ENCODE measurements at regions not wholly inside any gene's neighbourhood (a gene's known extent, or its start where the extent isn't known, plus 50 kb on each side); places are given as distances from the start of the nearest gene placed in this dataset.

GRCh38 chr5:130643321-130643720 lies 521.7 kb downstream of the HINT1 start:
- TF ChIP-seq CTCF (conservative IDR thresholded peaks at IDR 0.05): no peak
- Histone ChIP-seq H3K36me3 (ENCODE audit: control insufficient read depth, insufficient read depth, low read length) (no peaks in the 10 kb centered on the region), H3K4me3 (ENCODE audit: low read length) (no peak overlapping the region), H3K9me3 (ENCODE audit: control insufficient read depth, low read length) (peaks cover 8% of the 10 kb centered on the region), H3K9ac (ENCODE audit: extremely low read depth, low read length, poor library complexity, severe bottlenecking) (no peak overlapping the region), H3K4me1 (ENCODE audit: control insufficient read depth, insufficient read depth, low read length) (no peaks in the 10 kb centered on the region), H3K27me3 (ENCODE audit: control insufficient read depth, insufficient read depth, low read length, poor library complexity, severe bottlenecking) (no peaks in the 10 kb centered on the region), H3K27ac (ENCODE audit: low read depth, low read length) (no peak overlapping the region)
- H3K4me3 Mint-ChIP-seq: no peak overlapping the region
- H3K36me3 Mint-ChIP-seq (ENCODE audit: low read depth): no peaks in the 10 kb centered on the region
- peaks cover 32% of the 10 kb centered on the region for H3K9me3 Mint-ChIP-seq
- no peaks in the 10 kb centered on the region for H3K27me3 Mint-ChIP-seq (ENCODE audit: insufficient read depth)
- 90% methylated on average over 4 to 5 of the region's 5 CpGs for WGBS, 2 experiments (ENCODE audit: insufficient coverage in 1 of 2, insufficient read length in 1 of 2)
- DNase-seq: no peak
- H3K27ac Mint-ChIP-seq: no peak overlapping the region
- H3K4me1 Mint-ChIP-seq: no peaks in the 10 kb centered on the region

- Histone ChIP-seq H3K27me3 (ENCODE audit: control insufficient read depth, insufficient read depth, low read length, poor library complexity, severe bottlenecking) (no peaks in the 10 kb centered on the region), H3K4me1 (ENCODE audit: control insufficient read depth, insufficient read depth, low read length) (no peaks in the 10 kb centered on the region), H3K9me3 (ENCODE audit: control insufficient read depth, low read length) (peaks cover 8% of the 10 kb centered on the region), H3K36me3 (ENCODE audit: control insufficient read depth, insufficient read depth, low read length) (no peaks in the 10 kb centered on the region), H3K4me3 (ENCODE audit: low read length) (no peak overlapping the region), H3K27ac (ENCODE audit: low read depth, low read length) (no peak overlapping the region), H3K9ac (ENCODE audit: extremely low read depth, low read length, poor library complexity, severe bottlenecking) (no peak overlapping the region)
- no peak overlapping the region for H3K27ac Mint-ChIP-seq
- no peaks in the 10 kb centered on the region for H3K4me1 Mint-ChIP-seq
- H3K36me3 Mint-ChIP-seq (ENCODE audit: low read depth): no peaks in the 10 kb centered on the region
- H3K9me3 Mint-ChIP-seq: peaks cover 32% of the 10 kb centered on the region
- H3K4me3 Mint-ChIP-seq: no peak overlapping the region
- no peaks in the 10 kb centered on the region for H3K27me3 Mint-ChIP-seq (ENCODE audit: insufficient read depth)
- no peak for TF ChIP-seq CTCF (conservative IDR thresholded peaks at IDR 0.05)
- WGBS, 2 experiments (ENCODE audit: insufficient coverage in 1 of 2, insufficient read length in 1 of 2): 80 to 85% methylated on average over 2 of the region's 2 CpGs
- no peak for DNase-seq
Measured at GRCh38 chr5:130642461-130642860, 522.6 kb downstream of the HINT1 start.

- no peaks in the 10 kb centered on the region for H3K27me3 Mint-ChIP-seq (ENCODE audit: insufficient read depth)
- H3K36me3 Mint-ChIP-seq (ENCODE audit: low read depth): no peaks in the 10 kb centered on the region
- H3K9ac ChIP-seq (ENCODE audit: extremely low read depth, low read length, poor library complexity, severe bottlenecking): no peak overlapping the region
- no peaks in the 10 kb centered on the region for H3K9me3 ChIP-seq (ENCODE audit: control insufficient read depth, low read length)
- H3K27ac Mint-ChIP-seq: no peak overlapping the region
- H3K9me3 Mint-ChIP-seq: peaks cover 21% of the 10 kb centered on the region
- no peaks in the 10 kb centered on the region for H3K4me1 Mint-ChIP-seq
- no peaks in the 10 kb centered on the region for H3K36me3 ChIP-seq (ENCODE audit: control insufficient read depth, insufficient read depth, low read length)
- TF ChIP-seq CTCF (conservative IDR thresholded peaks at IDR 0.05): no peak
- no peak overlapping the region for H3K4me3 Mint-ChIP-seq
- no peak for DNase-seq
- no peaks in the 10 kb centered on the region for H3K27me3 ChIP-seq (ENCODE audit: control insufficient read depth, insufficient read depth, low read length, poor library complexity, severe bottlenecking)
- H3K4me1 ChIP-seq (ENCODE audit: control insufficient read depth, insufficient read depth, low read length): no peaks in the 10 kb centered on the region
- H3K27ac ChIP-seq (ENCODE audit: low read depth, low read length): no peak overlapping the region
- no peak overlapping the region for H3K4me3 ChIP-seq (ENCODE audit: low read length)
Measured at GRCh38 chr5:130627145-130627544, 537.9 kb downstream of the HINT1 start.

Data from endodermal cell (in vitro differentiated cells).